DND-41 (cell line): ENCODE measurements at regions not wholly inside any gene's neighbourhood (a gene's known extent, or its start where the extent isn't known, plus 50 kb on each side); places are given as distances from the start of the nearest gene placed in this dataset.
"Not testable (repeated sequence)": the region's sequence is repeated elsewhere in the genome, so short reads cannot be mapped to it uniquely, and the experiment has no call there.

Experiments used
- ATAC-seq: fragments of 200-7000 bp; cut with Tn5 transposase; 3 replicates; pipeline ENCODE4 v1.9.1; 2021; ENCODE audit warnings: low read depth; ENCODE audit not compliant: insufficient read depth
- DNase-seq: peaks from one replicate; pipeline ENCODE4 v3.0.0-alpha.2; 2020
- H2AFZ ChIP-seq: 2 replicates; pipeline ENCODE4 v1.6.0; 2012; ENCODE audit warnings: low read depth, low read length
- H3K27ac ChIP-seq: 2 replicates; pipeline ENCODE4 v1.5.1; 2012; ENCODE audit warnings: low read length, inconsistent platforms
- H3K27me3 ChIP-seq: fragments of 200-600 bp; sonication (generic); 2 replicates; pipeline ENCODE4 v1.6.0; 2012; ENCODE audit warnings: low read length, mild to moderate bottlenecking, inconsistent platforms; ENCODE audit not compliant: insufficient read depth, poor library complexity
- H3K36me3 ChIP-seq: 2 replicates; pipeline ENCODE4 v1.5.1; 2012; ENCODE audit warnings: low read length, inconsistent platforms; ENCODE audit not compliant: insufficient read depth
- H3K4me1 ChIP-seq: 2 replicates; pipeline ENCODE4 v1.5.1; 2012; ENCODE audit warnings: mild to moderate bottlenecking, low read length; ENCODE audit not compliant: insufficient read depth
- H3K4me2 ChIP-seq: 2 replicates; pipeline ENCODE4 v1.6.0; 2012; ENCODE audit warnings: mild to moderate bottlenecking, moderate library complexity, low read length, inconsistent platforms; ENCODE audit not compliant: insufficient read depth
- H3K4me3 ChIP-seq, 2 experiments: fragments of 200-600 bp in 1 of 2; shearing (Covaris generic) in 1 of 2; 2 replicates each; pipeline ENCODE4 v1.5.1; 2012 to 2016; ENCODE audit warnings: inconsistent platforms in 2 of 2, low read length in 2 of 2, mild to moderate bottlenecking in 2 of 2, low read depth in 1 of 2, moderate library complexity in 1 of 2
- H3K79me2 ChIP-seq: 2 replicates; pipeline ENCODE4 v1.6.0; 2012; ENCODE audit warnings: low read length, inconsistent platforms; ENCODE audit not compliant: insufficient read depth
- H3K9ac ChIP-seq: 2 replicates; pipeline ENCODE4 v1.6.0; 2012; ENCODE audit warnings: low read depth, mild to moderate bottlenecking, inconsistent platforms, low read length, moderate library complexity
- H3K9me3 ChIP-seq: 2 replicates; pipeline ENCODE4 v1.5.1; 2012; ENCODE audit warnings: low read length, moderate library complexity, mild to moderate bottlenecking, inconsistent platforms; ENCODE audit not compliant: insufficient read depth, severe bottlenecking
- H4K20me1 ChIP-seq: 2 replicates; pipeline ENCODE4 v1.6.0; 2012; ENCODE audit warnings: low read length; ENCODE audit not compliant: insufficient read depth
- EZH2 ChIP-seq: IDR thresholded peaks from 3 replicates; pipeline ENCODE4 v1.6.1; 2012; ENCODE audit warnings: borderline replicate concordance, low read depth, mild to moderate bottlenecking, moderate library complexity, low read length, inconsistent platforms; ENCODE audit not compliant: severe bottlenecking
- TF ChIP-seq, protein P1 (sequence below): IDR thresholded peaks from 2 replicates; pipeline ENCODE4 v1.5.1; 2012; ENCODE audit warnings: borderline replicate concordance, low read length, moderate library complexity, mild to moderate bottlenecking; ENCODE audit not compliant: poor library complexity, severe bottlenecking; ENCODE audit errors: extremely low read depth

DNA sequence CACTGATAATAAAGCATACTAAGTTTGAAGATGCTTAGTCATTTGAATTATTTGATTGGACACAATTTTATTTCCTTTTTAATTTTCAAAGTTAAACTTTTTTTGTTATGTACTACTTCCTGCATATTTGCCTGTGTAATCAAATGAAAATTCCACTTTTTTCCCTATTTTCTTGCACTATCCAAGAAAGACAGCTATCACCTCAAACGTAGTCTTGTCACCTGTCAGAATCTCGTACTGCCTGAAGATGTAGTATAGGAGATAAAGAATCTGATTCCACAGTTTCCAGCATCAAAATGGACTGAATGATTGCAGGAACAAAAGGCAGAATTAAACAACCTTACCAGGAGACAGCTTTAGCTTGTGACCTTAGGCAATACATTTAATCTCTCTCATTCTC, 818.8 kb downstream of the MAT2B start:
- no peak for TF ChIP-seq EZH2
- TF ChIP-seq, protein P1, sequence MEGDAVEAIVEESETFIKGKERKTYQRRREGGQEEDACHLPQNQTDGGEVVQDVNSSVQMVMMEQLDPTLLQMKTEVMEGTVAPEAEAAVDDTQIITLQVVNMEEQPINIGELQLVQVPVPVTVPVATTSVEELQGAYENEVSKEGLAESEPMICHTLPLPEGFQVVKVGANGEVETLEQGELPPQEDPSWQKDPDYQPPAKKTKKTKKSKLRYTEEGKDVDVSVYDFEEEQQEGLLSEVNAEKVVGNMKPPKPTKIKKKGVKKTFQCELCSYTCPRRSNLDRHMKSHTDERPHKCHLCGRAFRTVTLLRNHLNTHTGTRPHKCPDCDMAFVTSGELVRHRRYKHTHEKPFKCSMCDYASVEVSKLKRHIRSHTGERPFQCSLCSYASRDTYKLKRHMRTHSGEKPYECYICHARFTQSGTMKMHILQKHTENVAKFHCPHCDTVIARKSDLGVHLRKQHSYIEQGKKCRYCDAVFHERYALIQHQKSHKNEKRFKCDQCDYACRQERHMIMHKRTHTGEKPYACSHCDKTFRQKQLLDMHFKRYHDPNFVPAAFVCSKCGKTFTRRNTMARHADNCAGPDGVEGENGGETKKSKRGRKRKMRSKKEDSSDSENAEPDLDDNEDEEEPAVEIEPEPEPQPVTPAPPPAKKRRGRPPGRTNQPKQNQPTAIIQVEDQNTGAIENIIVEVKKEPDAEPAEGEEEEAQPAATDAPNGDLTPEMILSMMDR: no peak
- H3K27ac ChIP-seq: no peak overlapping the region

DNA sequence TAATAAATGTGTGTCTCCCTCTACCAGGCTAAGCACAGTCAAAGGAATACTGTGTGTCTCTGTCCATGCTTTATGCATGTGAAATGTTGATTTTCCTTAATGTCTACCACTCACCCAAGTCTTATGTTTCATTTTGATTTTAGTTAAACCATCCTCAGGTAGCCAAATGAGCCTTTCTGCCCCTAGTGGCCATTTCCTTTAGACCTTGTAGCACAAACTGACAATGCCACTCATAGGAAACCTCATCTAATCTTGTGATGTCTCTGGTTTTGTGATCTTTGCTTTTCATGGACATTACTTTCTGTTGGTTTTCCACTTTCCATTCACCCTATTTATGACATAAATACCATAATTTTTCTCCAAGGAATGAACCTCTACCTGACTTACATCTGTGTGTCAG, 820.8 kb downstream of the MAT2B start:
- Histone ChIP-seq H3K9ac (no peak overlapping the region), H3K36me3 (no peaks in the 10 kb centered on the region), H3K4me2 (no peak overlapping the region), H3K4me3 (no peak overlapping the region), H3K27me3 (no peaks in the 10 kb centered on the region), H4K20me1 (no peaks in the 10 kb centered on the region), H3K27ac (no peak overlapping the region), H3K9me3 (no peaks in the 10 kb centered on the region), H2AFZ (no peak overlapping the region), H3K4me1 (no peaks in the 10 kb centered on the region), H3K79me2 (no peaks in the 10 kb centered on the region)
- no peak for DNase-seq
- no peak for TF ChIP-seq EZH2
- TF ChIP-seq, protein P1: no peak
- ATAC-seq: no peak

More for the DNA sequence above, 818.8 kb downstream of the MAT2B start:
- DNase-seq: no peak
- H2AFZ ChIP-seq: no peak overlapping the region
- no peaks in the 10 kb centered on the region for H3K27me3 ChIP-seq
- no peaks in the 10 kb centered on the region for H3K9me3 ChIP-seq
- no peaks in the 10 kb centered on the region for H3K36me3 ChIP-seq
- H3K4me3 ChIP-seq: no peak overlapping the region
- H3K4me1 ChIP-seq: no peaks in the 10 kb centered on the region
- no peak overlapping the region for H3K4me2 ChIP-seq
- H3K9ac ChIP-seq: no peak overlapping the region
- no peaks in the 10 kb centered on the region for H3K79me2 ChIP-seq
- ATAC-seq: no peak
- H4K20me1 ChIP-seq: no peaks in the 10 kb centered on the region

DNA sequence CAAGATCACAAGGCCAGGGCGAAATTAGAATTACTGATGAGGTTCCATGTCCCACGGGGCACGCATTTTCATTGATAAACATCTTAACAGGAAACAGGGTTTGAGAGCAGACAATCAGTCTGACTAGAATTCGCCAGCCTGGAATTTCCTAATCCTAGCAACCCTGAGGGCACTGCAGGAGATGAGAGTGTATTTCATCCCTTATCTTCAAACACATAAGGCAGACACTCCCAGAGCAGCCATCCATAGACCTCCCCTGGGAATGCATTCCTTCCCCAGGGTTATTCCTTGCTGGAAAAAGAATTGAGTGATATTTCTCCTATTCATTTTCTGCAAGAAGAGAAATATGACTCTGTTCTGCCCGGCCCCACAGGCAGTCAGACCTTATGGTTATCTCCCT, 821.7 kb downstream of the MAT2B start:
- not testable (repeated sequence) for H3K9me3 ChIP-seq, DNase-seq, H2AFZ ChIP-seq, H4K20me1 ChIP-seq, H3K27me3 ChIP-seq, H3K4me3 ChIP-seq, H3K4me2 ChIP-seq, H3K36me3 ChIP-seq, H3K4me1 ChIP-seq, H3K9ac ChIP-seq, H3K79me2 ChIP-seq, H3K27ac ChIP-seq, ATAC-seq

DNA sequence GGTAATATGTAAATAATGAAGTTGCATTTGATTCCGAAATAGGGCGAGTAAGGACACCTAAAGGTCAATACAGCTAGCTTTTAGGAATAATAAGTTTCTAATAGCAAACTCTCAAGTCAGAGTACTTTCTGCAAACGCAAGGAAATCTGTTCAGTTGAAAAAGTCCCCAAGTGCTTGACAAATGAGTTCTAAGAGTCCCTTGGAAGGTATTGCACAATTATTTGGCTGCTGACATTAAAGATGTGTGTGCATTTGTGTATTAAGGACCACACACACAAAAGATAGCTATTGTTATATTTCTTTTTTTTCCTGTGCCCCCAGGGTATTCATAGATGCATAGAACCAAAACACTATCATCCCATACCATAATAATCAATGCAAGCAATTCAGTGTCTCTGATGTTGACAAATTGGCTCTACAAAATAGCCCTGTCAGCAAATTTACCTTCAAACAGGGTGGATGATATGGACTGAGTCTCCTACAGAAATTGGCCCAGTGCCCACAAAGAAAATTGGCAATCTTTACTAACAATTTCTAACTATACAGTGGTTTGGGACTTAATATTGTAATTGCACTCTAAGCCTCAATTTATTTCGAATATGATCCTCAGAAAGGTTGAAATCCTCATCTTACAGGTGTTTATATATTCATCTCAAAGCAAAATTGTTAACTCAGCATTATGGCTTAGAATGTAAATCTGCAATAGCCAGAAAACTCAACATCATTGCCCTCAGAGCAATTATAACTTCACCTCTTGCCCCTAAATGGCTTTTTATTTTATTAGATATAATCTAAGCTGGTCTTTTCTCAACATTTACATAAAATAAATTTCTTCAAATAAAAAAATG, 827.2 kb downstream of the MAT2B start:
- ATAC-seq (no peak), DNase-seq (no peak)
- no peak overlapping the region for H2AFZ ChIP-seq
- no peak overlapping the region for H3K9ac ChIP-seq
- no peaks in the 10 kb centered on the region for H3K4me1 ChIP-seq
- no peaks in the 10 kb centered on the region for H3K79me2 ChIP-seq
- H4K20me1 ChIP-seq: no peaks in the 10 kb centered on the region
- no peaks in the 10 kb centered on the region for H3K27me3 ChIP-seq
- no peak overlapping the region for H3K4me3 ChIP-seq
- no peak overlapping the region for H3K27ac ChIP-seq
- H3K36me3 ChIP-seq: no peaks in the 10 kb centered on the region
- no peak overlapping the region for H3K4me2 ChIP-seq
- no peak for TF ChIP-seq EZH2
- TF ChIP-seq, protein P1: no peak
- H3K9me3 ChIP-seq: no peaks in the 10 kb centered on the region
